ENCODE measurements at regions not wholly inside any gene's neighbourhood (a gene's known extent, or its start where the extent isn't known, plus 50 kb on each side); places are given as distances from the start of the nearest gene placed in this dataset.

GRCh38 chr2:120562218-120563005, 173.3 kb upstream of the GLI2 start:
- no peak for TF ChIP-seq CTCF (IDR thresholded peaks at IDR 0.05; ENCODE audit: poor library complexity)
- no peak for TF ChIP-seq EZH2phosphoT487 (IDR thresholded peaks at IDR 0.05; ENCODE audit: low read depth, severe bottlenecking, unreplicated experiment)

Measured in hepatocyte (in vitro differentiated cells).